ENCODE measurements at regions not wholly inside any gene's neighbourhood (a gene's known extent, or its start where the extent isn't known, plus 50 kb on each side); places are given as distances from the start of the nearest gene placed in this dataset.

- intact Hi-C loops (cut with DNase I): no loop called here
- DNase-seq (ENCODE audit: low spot score): no peak
Measured at GRCh38 chr9:99749641-99750040, 72.0 kb upstream of the NR4A3 start.

GRCh38 chr9:99750526-99750925 is 71.2 kb upstream of the NR4A3 start:
- intact Hi-C loops (cut with DNase I): no loop called here
- DNase-seq (ENCODE audit: low spot score): no peak

GRCh38 chr9:99752417-99753109 is 69.1 kb upstream of the NR4A3 start:
- intact Hi-C loops (cut with DNase I): no loop called here
- DNase-seq (ENCODE audit: low spot score): no peak

GRCh38 chr9:99753436-99753835 is 68.2 kb upstream of the NR4A3 start:
- no peak for DNase-seq (ENCODE audit: low spot score)
- intact Hi-C loops (cut with DNase I): no loop called here

GRCh38 chr9:99760421-99760820 is 61.3 kb upstream of the NR4A3 start:
- no peak for DNase-seq (ENCODE audit: low spot score)
- intact Hi-C loops (cut with DNase I): no loop called here

- intact Hi-C loops (cut with DNase I): no loop called here
- DNase-seq (ENCODE audit: low spot score): no peak
Measured at GRCh38 chr9:99762470-99762869, 59.2 kb upstream of the NR4A3 start.

Measured in cardiac septum (tissue), 1 donor.